ENCODE measurements at regions not wholly inside any gene's neighbourhood (a gene's known extent, or its start where the extent isn't known, plus 50 kb on each side); places are given as distances from the start of the nearest gene placed in this dataset.

DNA sequence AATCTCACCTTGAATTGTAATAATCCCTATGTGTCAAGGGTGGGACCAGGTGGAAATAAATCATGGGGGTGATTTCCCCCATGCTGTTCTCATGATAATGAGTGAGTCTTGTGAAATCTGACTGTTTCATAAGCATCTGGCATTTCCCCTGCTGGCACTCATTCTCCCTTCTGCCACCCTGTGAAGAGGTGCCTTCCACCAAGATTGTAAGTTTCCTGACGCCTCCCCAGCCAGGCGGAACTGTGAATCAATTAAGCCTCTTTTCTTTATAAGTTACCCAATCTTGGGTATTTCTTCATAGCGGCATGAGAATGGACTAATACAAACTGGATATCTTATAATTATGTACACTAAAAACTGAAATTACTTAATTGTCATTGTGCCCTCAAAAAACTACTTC, 189.2 kb upstream of the API5 start:
- no peaks in the 10 kb centered on the region for H3K9me3 ChIP-seq (ENCODE audit: insufficient read depth, low read length)
- H3K27ac ChIP-seq (ENCODE audit: low read length): no peak overlapping the region
- H2AFZ ChIP-seq (ENCODE audit: low read depth, low read length): no peak overlapping the region
- no peaks in the 10 kb centered on the region for H3K79me2 ChIP-seq (ENCODE audit: low read length)
- H3K27me3 ChIP-seq (ENCODE audit: low read depth, low read length): no peaks in the 10 kb centered on the region
- no peak overlapping the region for H3K4me3 ChIP-seq (ENCODE audit: low read length)
- H3K9ac ChIP-seq (ENCODE audit: low read length): no peak overlapping the region
- TF ChIP-seq EZH2phosphoT487 (IDR thresholded peaks at IDR 0.05; ENCODE audit: low read depth): no peak
- TF ChIP-seq CTCF (IDR thresholded peaks at IDR 0.05; ENCODE audit: low read depth, low read length): no peak
- no peaks in the 10 kb centered on the region for H3K4me1 ChIP-seq (ENCODE audit: low read length)
- no peaks in the 10 kb centered on the region for H4K20me1 ChIP-seq (ENCODE audit: insufficient read depth, low read length)
- H3K4me2 ChIP-seq (ENCODE audit: low read length): no peak overlapping the region
- H3K36me3 ChIP-seq (replicated peaks; ENCODE audit: low read depth, low read length): no peaks in the 10 kb centered on the region

GRCh38 chr11:43123443-43123842, 188.4 kb upstream of the API5 start:
- H3K4me1 ChIP-seq (ENCODE audit: low read length): no peaks in the 10 kb centered on the region
- H3K27ac ChIP-seq (ENCODE audit: low read length): no peak overlapping the region
- TF ChIP-seq CTCF (IDR thresholded peaks at IDR 0.05; ENCODE audit: low read depth, low read length) (no peak), EZH2phosphoT487 (IDR thresholded peaks at IDR 0.05; ENCODE audit: low read depth) (no peak)
- H2AFZ ChIP-seq (ENCODE audit: low read depth, low read length): no peak overlapping the region
- no peak overlapping the region for H3K4me2 ChIP-seq (ENCODE audit: low read length)
- no peak overlapping the region for H3K9ac ChIP-seq (ENCODE audit: low read length)
- no peaks in the 10 kb centered on the region for H3K79me2 ChIP-seq (ENCODE audit: low read length)
- no peak overlapping the region for H3K4me3 ChIP-seq (ENCODE audit: low read length)
- H3K27me3 ChIP-seq (ENCODE audit: low read depth, low read length): no peaks in the 10 kb centered on the region
- no peaks in the 10 kb centered on the region for H3K9me3 ChIP-seq (ENCODE audit: insufficient read depth, low read length)
- no peaks in the 10 kb centered on the region for H3K36me3 ChIP-seq (replicated peaks; ENCODE audit: low read depth, low read length)
- no peaks in the 10 kb centered on the region for H4K20me1 ChIP-seq (ENCODE audit: insufficient read depth, low read length)

DNA sequence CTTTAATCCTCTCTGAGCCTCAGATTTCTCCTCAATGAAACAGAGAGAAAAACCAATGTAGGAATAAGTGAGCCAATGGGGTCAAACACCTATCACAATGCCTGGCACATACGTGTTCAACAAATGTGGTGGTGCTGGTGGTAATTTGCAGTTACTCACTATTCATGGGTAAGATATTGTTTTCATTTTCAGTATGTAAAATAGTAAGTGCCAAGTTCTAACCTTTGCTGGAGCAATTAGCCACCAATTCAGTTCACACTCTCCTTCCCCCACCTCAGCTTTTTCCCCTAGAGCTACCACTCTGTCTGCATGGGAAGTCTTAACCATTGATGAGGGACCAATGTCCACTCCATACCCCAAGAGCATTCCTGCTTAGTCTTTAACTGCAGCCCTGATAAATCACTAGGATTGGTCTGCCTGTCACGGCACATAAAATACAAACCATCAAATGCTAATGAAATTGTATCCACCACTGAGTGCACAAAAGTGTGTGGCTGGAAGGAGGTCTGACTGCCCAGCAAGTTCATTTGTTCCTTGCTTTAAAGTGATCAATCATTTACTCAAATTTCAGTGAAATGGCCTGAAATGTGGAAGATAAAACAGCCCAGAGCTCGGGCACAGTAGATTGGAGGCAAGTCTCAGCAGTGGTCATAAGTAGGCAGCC, 187.4 kb upstream of the API5 start:
- Histone ChIP-seq H3K9me3 (ENCODE audit: insufficient read depth, low read length) (no peaks in the 10 kb centered on the region), H4K20me1 (ENCODE audit: insufficient read depth, low read length) (no peaks in the 10 kb centered on the region), H3K9ac (ENCODE audit: low read length) (no peak overlapping the region), H3K79me2 (ENCODE audit: low read length) (no peaks in the 10 kb centered on the region), H3K27ac (ENCODE audit: low read length) (no peak overlapping the region), H3K27me3 (ENCODE audit: low read depth, low read length) (no peaks in the 10 kb centered on the region), H3K36me3 (replicated peaks; ENCODE audit: low read depth, low read length) (no peaks in the 10 kb centered on the region), H2AFZ (ENCODE audit: low read depth, low read length) (no peak overlapping the region), H3K4me3 (ENCODE audit: low read length) (no peak overlapping the region), H3K4me1 (ENCODE audit: low read length) (no peaks in the 10 kb centered on the region), H3K4me2 (ENCODE audit: low read length) (no peak overlapping the region)
- TF ChIP-seq CTCF (IDR thresholded peaks at IDR 0.05; ENCODE audit: low read depth, low read length): no peak
- no peak for TF ChIP-seq EZH2phosphoT487 (IDR thresholded peaks at IDR 0.05; ENCODE audit: low read depth)

DNA sequence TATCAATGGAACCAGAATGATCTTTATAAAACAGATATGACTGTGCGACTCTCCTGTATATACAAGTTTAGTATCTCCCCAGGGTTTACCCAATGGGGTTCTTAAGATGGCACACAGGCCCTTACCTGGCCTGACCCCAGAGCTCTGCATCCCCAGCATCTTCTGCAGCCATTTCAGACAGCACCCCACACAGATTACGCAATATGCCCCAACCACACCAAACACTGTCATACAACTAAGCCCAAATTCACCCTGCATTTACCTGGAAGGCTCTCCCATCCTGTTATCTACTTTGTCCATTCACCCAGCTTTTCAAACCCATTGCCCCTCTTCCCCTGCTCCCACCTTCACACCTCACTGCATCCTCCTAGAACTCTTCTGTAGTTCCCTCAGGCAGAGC, 182.5 kb upstream of the API5 start:
- Histone ChIP-seq H3K4me3 (ENCODE audit: low read length) (no peak overlapping the region), H2AFZ (ENCODE audit: low read depth, low read length) (no peak overlapping the region), H4K20me1 (ENCODE audit: insufficient read depth, low read length) (no peaks in the 10 kb centered on the region), H3K36me3 (replicated peaks; ENCODE audit: low read depth, low read length) (no peaks in the 10 kb centered on the region), H3K4me1 (ENCODE audit: low read length) (no peaks in the 10 kb centered on the region), H3K27me3 (ENCODE audit: low read depth, low read length) (no peaks in the 10 kb centered on the region), H3K79me2 (ENCODE audit: low read length) (no peaks in the 10 kb centered on the region), H3K4me2 (ENCODE audit: low read length) (no peak overlapping the region), H3K9ac (ENCODE audit: low read length) (no peak overlapping the region), H3K27ac (ENCODE audit: low read length) (no peak overlapping the region), H3K9me3 (ENCODE audit: insufficient read depth, low read length) (no peaks in the 10 kb centered on the region)
- no peak for TF ChIP-seq CTCF (IDR thresholded peaks at IDR 0.05; ENCODE audit: low read depth, low read length)
- no peak for TF ChIP-seq EZH2phosphoT487 (IDR thresholded peaks at IDR 0.05; ENCODE audit: low read depth)

Measured in OCI-LY3 (cell line).